ENCODE measurements at regions not wholly inside any gene's neighbourhood (a gene's known extent, or its start where the extent isn't known, plus 50 kb on each side); places are given as distances from the start of the nearest gene placed in this dataset.

GRCh38 chr1:99122039-99122438 is 117.4 kb upstream of the PLPPR5 start:
- Histone ChIP-seq H2AFZ (ENCODE audit: low read length) (no peak overlapping the region), H3K79me1 (ENCODE audit: insufficient read depth, low read depth, low read length, poor library complexity, severe bottlenecking) (no peaks in the 10 kb centered on the region), H3K23ac (ENCODE audit: insufficient read length, low read depth, low read length) (no peak overlapping the region), H3K27ac (ENCODE audit: insufficient read length, low read depth, low read length) (no peak overlapping the region), H4K8ac (replicated peaks; ENCODE audit: insufficient read length, low read depth, low read length) (no peak overlapping the region), H2AK5ac (ENCODE audit: insufficient read length, low read length) (no peak overlapping the region), H2BK120ac (ENCODE audit: low read depth, low read length, poor library complexity, severe bottlenecking) (no peak overlapping the region), H3K14ac (ENCODE audit: insufficient read depth, low read length) (no peak overlapping the region), H3K56ac (ENCODE audit: insufficient read length, low read depth, low read length) (no peak overlapping the region), H2BK20ac (ENCODE audit: low read depth, low read length, poor library complexity, severe bottlenecking) (no peak overlapping the region), H3K18ac (ENCODE audit: insufficient read length, low read depth, low read length) (no peak overlapping the region), H3T11ph (ENCODE audit: low read length) (no peak overlapping the region), H4K20me1 (ENCODE audit: control insufficient read depth, insufficient read depth, insufficient read length) (no peaks in the 10 kb centered on the region), H4K91ac (ENCODE audit: insufficient read length, low read depth, low read length) (no peak overlapping the region), H2BK12ac (ENCODE audit: insufficient read length, low read depth, low read length) (no peak overlapping the region), H3K4ac (ENCODE audit: low read depth, low read length) (no peak overlapping the region), H3K79me2 (ENCODE audit: insufficient read depth, low read length) (no peaks in the 10 kb centered on the region), H3K9ac (ENCODE audit: extremely low read depth, insufficient read length, low read length) (no peak overlapping the region), H3K4me2 (ENCODE audit: insufficient read depth, insufficient read length, low read length) (no peak overlapping the region), H3K4me1 (ENCODE audit: insufficient read depth, low read length) (no peaks in the 10 kb centered on the region), H4K5ac (ENCODE audit: insufficient read length, low read depth, low read length) (no peak overlapping the region), H3K9me3 (ENCODE audit: control insufficient read depth, low read depth, low read length) (no peaks in the 10 kb centered on the region), H3K23me2 (ENCODE audit: insufficient read length, low read depth, low read length, poor library complexity, severe bottlenecking) (no peaks in the 10 kb centered on the region), H3K27me3 (ENCODE audit: insufficient read depth, low read length) (no peaks in the 10 kb centered on the region), H2BK5ac (ENCODE audit: insufficient read length, low read length) (no peak overlapping the region), H2BK15ac (ENCODE audit: low read depth, low read length) (no peak overlapping the region)
- DNase-seq, result no peak
- Mint-ChIP-seq H3K4me1 (peaks cover 0 to 2% of the 10 kb centered on the region in 2 experiments; a peak in 1 of 4 replicates), H3K4me3 (no peak overlapping the region), H3K27me3 (ENCODE audit: low read depth) (no peaks in the 10 kb centered on the region), H3K36me3 (ENCODE audit: insufficient read depth in 1 of 3, low read depth in 3 of 3) (no peaks in the 10 kb centered on the region), H3K9me3 (no peaks in the 10 kb centered on the region; a peak in 1 of 5 replicates), H3K27ac (no peak overlapping the region)
- no peak for TF ChIP-seq CTCF (conservative IDR thresholded peaks at IDR 0.05)
- no CpG with 5 or more reads among the region's 4 CpGs for WGBS (ENCODE audit: extremely low coverage, insufficient read length, low lambda C conversion rate)

Measured in H9 (cell line).